SJSA1 (cell line): ENCODE measurements at regions not wholly inside any gene's neighbourhood (a gene's known extent, or its start where the extent isn't known, plus 50 kb on each side); places are given as distances from the start of the nearest gene placed in this dataset.
"Not testable (repeated sequence)": the region's sequence is repeated elsewhere in the genome, so short reads cannot be mapped to it uniquely, and the experiment has no call there.

ENCODE experiments used
- DNase-seq, 2 experiments: peaks; one replicate each; pipeline ENCODE4 v3.0.0-alpha.2; 2015 to 2020; ENCODE audit warnings: low spot score in 2 of 2, low read depth in 1 of 2
- H3K27ac ChIP-seq: fragments of 250-450 bp; sonication (Bioruptor Pico); 2 replicates; pipeline ENCODE4 v1.5.1; 2020; ENCODE audit warnings: mild to moderate bottlenecking, moderate library complexity
- H3K27me3 ChIP-seq: fragments of 250-450 bp; sonication (Bioruptor Pico); replicated peaks from 2 replicates; pipeline ENCODE4 v1.5.1; 2020; ENCODE audit warnings: mild to moderate bottlenecking, moderate library complexity
- H3K36me3 ChIP-seq: fragments of 250-450 bp; sonication (Bioruptor Pico); 2 replicates; pipeline ENCODE4 v1.5.1; 2020; ENCODE audit warnings: mild to moderate bottlenecking
- H3K4me1 ChIP-seq: fragments of 250-450 bp; sonication (Bioruptor Pico); replicated peaks from 2 replicates; pipeline ENCODE4 v1.6.1; 2021; ENCODE audit warnings: mild to moderate bottlenecking
- H3K4me3 ChIP-seq: fragments of 250-450 bp; sonication (Bioruptor Pico); 2 replicates; pipeline ENCODE4 v1.5.1; 2020; ENCODE audit warnings: mild to moderate bottlenecking
- H3K9me3 ChIP-seq: fragments of 250-450 bp; sonication (Bioruptor Pico); replicated peaks from 2 replicates; pipeline ENCODE4 v1.5.1; 2020; ENCODE audit warnings: mild to moderate bottlenecking

DNA sequence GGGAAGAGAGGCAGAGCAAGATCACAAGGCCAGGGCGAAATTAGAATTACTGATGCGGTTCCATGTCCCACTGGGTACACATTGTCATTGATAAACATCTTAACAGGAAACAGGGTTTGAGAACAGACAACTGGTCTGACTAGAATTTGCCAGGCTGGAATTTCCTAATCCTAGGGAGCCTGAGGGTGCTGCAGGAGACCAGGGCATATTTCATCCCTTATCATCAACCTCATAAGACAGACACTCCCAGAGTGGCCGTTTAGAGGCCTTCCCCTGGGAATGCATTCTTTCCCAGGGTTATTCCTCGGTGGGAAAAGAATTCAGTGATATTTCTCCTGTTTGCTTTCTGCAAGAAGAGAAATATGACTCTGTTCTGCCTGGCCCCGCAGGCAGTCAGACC, 344.7 kb upstream of the RGS18 start:
- H3K27ac ChIP-seq, H3K36me3 ChIP-seq, H3K27me3 ChIP-seq, DNase-seq, H3K4me1 ChIP-seq, H3K9me3 ChIP-seq, H3K4me3 ChIP-seq: not testable (repeated sequence)

GRCh38 chr1:191818198-191818597, 340.1 kb upstream of the RGS18 start:
- no peak for DNase-seq
- H3K9me3 ChIP-seq: no peaks in the 10 kb centered on the region; the same call in 1 of the 2 replicates
- H3K4me1 ChIP-seq: no peaks in the 10 kb centered on the region
- H3K36me3 ChIP-seq: no peaks in the 10 kb centered on the region
- no peaks in the 10 kb centered on the region for H3K27me3 ChIP-seq
- no peak overlapping the region for H3K27ac ChIP-seq
- H3K4me3 ChIP-seq: no peak overlapping the region

GRCh38 chr1:191831572-191831971, 326.7 kb upstream of the RGS18 start:
- Histone ChIP-seq H3K27ac (no peak overlapping the region), H3K4me3 (no peak overlapping the region), H3K9me3 (peaks cover 6% of the 10 kb centered on the region), H3K4me1 (no peaks in the 10 kb centered on the region), H3K27me3 (no peaks in the 10 kb centered on the region), H3K36me3 (no peaks in the 10 kb centered on the region)
- no peak for DNase-seq

DNA sequence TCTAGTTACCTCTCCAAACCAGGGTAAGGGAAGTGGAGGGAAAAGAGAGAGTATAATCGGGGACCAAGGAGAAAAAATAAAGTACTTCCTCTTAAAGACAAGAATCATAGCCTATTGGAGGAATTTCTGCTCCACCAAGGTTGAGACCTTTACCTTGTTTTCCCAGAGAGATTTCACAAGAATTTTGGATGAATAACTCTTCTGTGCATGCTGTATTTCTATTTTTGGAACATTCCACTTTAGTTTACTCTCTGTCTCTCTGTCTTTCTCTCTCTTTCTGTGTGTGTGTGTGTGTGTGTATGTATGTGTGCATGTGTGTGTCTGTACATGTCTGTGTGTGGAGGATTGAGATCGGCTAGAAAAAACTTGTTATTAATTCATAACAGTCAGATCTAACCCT, 318.4 kb upstream of the RGS18 start:
- no peak for DNase-seq
- H3K27me3 ChIP-seq: no peaks in the 10 kb centered on the region
- H3K4me3 ChIP-seq: no peak overlapping the region
- H3K27ac ChIP-seq: no peak overlapping the region
- 0 out of 2 replicates have a peak, but pooled peaks cover 2% of the 10 kb centered on the region for H3K9me3 ChIP-seq
- H3K36me3 ChIP-seq: no peaks in the 10 kb centered on the region
- H3K4me1 ChIP-seq: no peaks in the 10 kb centered on the region

GRCh38 chr1:191851799-191852595, 306.3 kb upstream of the RGS18 start:
- Histone ChIP-seq H3K27ac (no peak overlapping the region), H3K9me3 (no peaks in the 10 kb centered on the region; the same call in 1 of the 2 replicates)
- DNase-seq: no peak

GRCh38 chr1:191852907-191853306, 305.4 kb upstream of the RGS18 start:
- Histone ChIP-seq H3K4me1 (no peaks in the 10 kb centered on the region), H3K27ac (no peak overlapping the region), H3K36me3 (no peaks in the 10 kb centered on the region), H3K4me3 (no peak overlapping the region), H3K9me3 (peaks cover 2% of the 10 kb centered on the region; the same call in 1 of the 2 replicates), H3K27me3 (no peaks in the 10 kb centered on the region)
- no peak for DNase-seq

More at GRCh38 chr1:191851799-191852595, 306.3 kb upstream of the RGS18 start:
- Histone ChIP-seq H3K27me3 (no peaks in the 10 kb centered on the region), H3K36me3 (no peaks in the 10 kb centered on the region), H3K4me1 (no peaks in the 10 kb centered on the region), H3K4me3 (no peak overlapping the region)

- DNase-seq: no peak
- H3K9me3 ChIP-seq: peaks cover 2% of the 10 kb centered on the region; the same call in 1 of the 2 replicates
Observed at GRCh38 chr1:191857600-191857999, 300.7 kb upstream of the RGS18 start.

DNA sequence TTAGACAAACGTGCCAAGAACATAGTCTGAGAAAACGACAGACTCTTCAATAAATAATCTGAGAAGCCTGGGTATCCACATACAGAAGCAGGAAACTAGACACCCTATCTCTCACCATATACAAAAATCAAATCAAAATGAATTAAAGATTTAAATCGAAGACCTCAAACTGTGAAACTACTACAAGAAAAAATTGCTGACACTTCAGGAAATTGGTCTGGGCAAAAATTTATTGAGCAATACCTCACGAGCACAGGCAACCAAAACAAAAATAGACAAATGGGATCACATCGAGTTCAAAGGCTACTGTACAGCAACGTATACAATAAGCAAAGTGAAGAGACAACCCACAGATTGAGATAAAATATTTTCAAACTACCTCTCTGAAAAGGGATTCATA, 292.8 kb upstream of the RGS18 start:
- Histone ChIP-seq H3K9me3 (no peaks in the 10 kb centered on the region), H3K36me3 (no peaks in the 10 kb centered on the region), H3K27me3 (no peaks in the 10 kb centered on the region), H3K4me3 (no peak overlapping the region), H3K27ac (no peak overlapping the region), H3K4me1 (no peaks in the 10 kb centered on the region)
- DNase-seq: no peak

More at GRCh38 chr1:191857600-191857999, 300.7 kb upstream of the RGS18 start:
- no peak overlapping the region for H3K27ac ChIP-seq
- H3K36me3 ChIP-seq: no peaks in the 10 kb centered on the region
- no peaks in the 10 kb centered on the region for H3K4me1 ChIP-seq
- no peak overlapping the region for H3K4me3 ChIP-seq
- H3K27me3 ChIP-seq: no peaks in the 10 kb centered on the region

DNA sequence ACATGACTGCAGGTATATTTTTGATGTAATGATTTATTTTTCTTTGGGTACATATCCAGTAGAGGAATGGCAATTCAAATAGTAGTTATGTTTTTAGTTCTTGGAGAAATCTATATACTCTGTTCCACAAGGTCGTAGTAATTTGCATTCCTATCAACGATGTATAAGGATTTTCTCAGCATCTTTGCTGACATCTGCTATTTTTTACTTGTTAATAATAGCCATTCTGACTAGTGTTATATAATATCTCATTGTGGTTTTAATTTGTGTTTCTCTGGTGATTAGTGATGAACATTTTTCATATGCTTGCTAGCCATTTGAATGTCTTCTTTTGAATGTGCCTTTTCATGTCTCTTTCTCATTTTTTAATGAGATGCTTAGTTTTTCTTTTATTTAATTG, 292.1 kb upstream of the RGS18 start:
- Histone ChIP-seq H3K27ac (no peak overlapping the region), H3K4me1 (no peaks in the 10 kb centered on the region), H3K36me3 (no peaks in the 10 kb centered on the region), H3K4me3 (no peak overlapping the region), H3K27me3 (no peaks in the 10 kb centered on the region), H3K9me3 (no peaks in the 10 kb centered on the region)
- DNase-seq: no peak

DNA sequence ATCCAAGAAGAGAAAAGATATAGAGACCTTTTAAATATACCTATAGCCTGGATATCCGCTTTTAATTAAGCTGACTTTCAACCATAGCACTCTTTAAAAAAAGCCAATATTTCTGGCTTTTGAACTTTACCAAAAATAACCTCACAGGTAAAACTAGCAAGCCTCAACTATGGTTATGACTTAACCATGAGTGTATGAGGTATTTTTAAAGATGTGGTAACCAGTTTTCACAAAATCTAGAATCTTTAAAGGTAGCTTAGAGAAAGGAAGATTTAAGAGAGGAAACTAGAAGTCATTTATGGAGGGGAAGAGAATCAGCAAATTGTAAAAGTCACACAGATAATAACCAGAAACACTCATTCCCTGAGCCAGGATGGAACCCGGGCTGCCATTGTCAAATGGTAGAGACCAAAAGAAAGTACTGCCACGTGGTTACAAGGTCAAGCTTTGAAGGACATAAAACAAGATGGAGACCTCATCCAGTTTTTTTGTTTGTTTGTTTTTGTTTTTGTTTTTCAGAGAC, 288.4 kb upstream of the RGS18 start:
- Histone ChIP-seq H3K4me3 (no peak overlapping the region), H3K27me3 (no peaks in the 10 kb centered on the region), H3K9me3 (no peaks in the 10 kb centered on the region), H3K4me1 (no peaks in the 10 kb centered on the region), H3K36me3 (no peaks in the 10 kb centered on the region), H3K27ac (no peak overlapping the region)
- DNase-seq: no peak

GRCh38 chr1:191870490-191870889, 287.8 kb upstream of the RGS18 start:
- H3K4me3 ChIP-seq: no peak overlapping the region
- no peaks in the 10 kb centered on the region for H3K36me3 ChIP-seq
- H3K27ac ChIP-seq: no peak overlapping the region
- no peaks in the 10 kb centered on the region for H3K27me3 ChIP-seq
- no peaks in the 10 kb centered on the region for H3K9me3 ChIP-seq
- no peaks in the 10 kb centered on the region for H3K4me1 ChIP-seq
- DNase-seq: no peak

- Histone ChIP-seq H3K36me3 (no peaks in the 10 kb centered on the region), H3K4me3 (no peak overlapping the region), H3K9me3 (no peaks in the 10 kb centered on the region), H3K27ac (no peak overlapping the region), H3K27me3 (no peaks in the 10 kb centered on the region), H3K4me1 (no peaks in the 10 kb centered on the region)
- DNase-seq: no peak
Observed at GRCh38 chr1:191875994-191876393, 282.3 kb upstream of the RGS18 start.

GRCh38 chr1:191876631-191877030, 281.6 kb upstream of the RGS18 start:
- Histone ChIP-seq H3K4me3 (no peak overlapping the region), H3K27ac (no peak overlapping the region), H3K36me3 (no peaks in the 10 kb centered on the region), H3K27me3 (no peaks in the 10 kb centered on the region), H3K4me1 (no peaks in the 10 kb centered on the region), H3K9me3 (no peaks in the 10 kb centered on the region)
- DNase-seq: no peak

DNA sequence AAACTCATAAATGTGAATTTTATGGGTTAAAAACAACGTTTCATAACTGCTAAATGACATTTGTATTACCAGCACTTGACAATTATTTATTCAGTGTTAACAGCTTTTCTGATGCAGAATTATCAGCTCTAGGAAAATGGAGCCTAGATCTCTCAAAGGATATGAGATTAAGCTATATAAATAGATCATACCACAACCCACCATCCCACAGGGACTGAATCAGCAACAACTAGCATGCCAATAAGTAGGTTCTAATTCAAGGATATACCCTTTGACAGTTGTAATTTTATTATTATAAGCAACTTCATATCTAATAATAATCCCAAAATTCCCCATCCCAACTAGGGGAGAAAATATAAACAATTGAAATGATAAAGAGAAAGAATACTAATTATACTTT, 275.4 kb upstream of the RGS18 start:
- H3K4me3 ChIP-seq: no peak overlapping the region

More for the DNA sequence above, 275.4 kb upstream of the RGS18 start:
- H3K36me3 ChIP-seq: no peaks in the 10 kb centered on the region
- DNase-seq: no peak
- no peak overlapping the region for H3K27ac ChIP-seq
- no peaks in the 10 kb centered on the region for H3K9me3 ChIP-seq
- H3K27me3 ChIP-seq: no peaks in the 10 kb centered on the region
- H3K4me1 ChIP-seq: no peaks in the 10 kb centered on the region
